HG02623 (cell line): ENCODE measurements at regions not wholly inside any gene's neighbourhood (a gene's known extent, or its start where the extent isn't known, plus 50 kb on each side); places are given as distances from the start of the nearest gene placed in this dataset.

Source experiments
- ATAC-seq: cut with Tn5 transposase; IDR thresholded peaks from one replicate; pipeline ENCODE4 v1.9.1; 2021; ENCODE audit warnings: moderate library complexity; ENCODE audit not compliant: unreplicated experiment

DNA sequence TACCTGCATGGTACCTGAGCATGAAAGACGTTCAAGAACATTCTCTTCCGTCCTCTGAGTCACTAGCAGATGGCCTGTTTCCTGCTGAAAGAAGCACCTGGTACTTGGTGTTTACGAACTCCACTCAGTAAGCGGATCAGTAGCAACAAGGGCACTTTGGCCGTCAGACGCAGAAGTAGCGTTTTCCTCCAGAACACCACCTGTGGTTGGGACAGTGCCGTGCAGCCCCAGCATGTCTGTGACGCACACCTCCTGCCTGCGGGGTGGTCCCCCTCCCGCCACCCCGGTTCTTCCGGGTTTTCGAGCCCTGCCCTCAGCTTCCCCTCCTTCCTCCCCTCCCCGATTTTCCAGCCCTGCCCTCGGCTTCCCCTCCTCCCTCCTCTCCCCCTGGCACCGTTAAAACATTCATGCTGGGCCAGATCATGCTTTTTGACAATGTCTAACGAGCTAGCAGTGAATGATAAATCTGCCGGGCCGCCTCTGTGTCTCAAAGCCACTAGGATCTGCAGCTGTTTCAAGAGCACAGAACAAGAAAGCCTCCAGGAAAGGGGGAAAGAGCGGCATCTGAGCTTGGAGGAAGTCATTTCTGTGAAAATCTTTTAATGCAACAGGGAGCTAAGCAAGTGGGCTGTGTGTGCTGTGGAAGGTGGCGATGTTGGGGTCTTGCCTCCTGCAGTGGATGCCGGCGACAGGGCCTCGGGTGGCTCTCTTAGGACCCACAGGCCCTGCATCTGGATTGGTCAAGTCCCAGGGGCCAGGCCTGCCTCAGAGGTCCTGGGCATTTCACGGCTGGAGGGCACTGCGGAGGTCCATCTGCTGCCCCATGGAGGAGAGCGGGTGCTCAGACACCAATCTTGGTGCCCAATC lies 207.9 kb downstream of the ERMARD start:
- ATAC-seq = peak; percentile 63

GRCh38 chr6:169958510-169958909 lies 207.1 kb downstream of the ERMARD start:
- no peak for ATAC-seq

- no peak for ATAC-seq
These were observed 206.0 kb downstream of the ERMARD start for GRCh38 chr6:169957351-169957963.

DNA sequence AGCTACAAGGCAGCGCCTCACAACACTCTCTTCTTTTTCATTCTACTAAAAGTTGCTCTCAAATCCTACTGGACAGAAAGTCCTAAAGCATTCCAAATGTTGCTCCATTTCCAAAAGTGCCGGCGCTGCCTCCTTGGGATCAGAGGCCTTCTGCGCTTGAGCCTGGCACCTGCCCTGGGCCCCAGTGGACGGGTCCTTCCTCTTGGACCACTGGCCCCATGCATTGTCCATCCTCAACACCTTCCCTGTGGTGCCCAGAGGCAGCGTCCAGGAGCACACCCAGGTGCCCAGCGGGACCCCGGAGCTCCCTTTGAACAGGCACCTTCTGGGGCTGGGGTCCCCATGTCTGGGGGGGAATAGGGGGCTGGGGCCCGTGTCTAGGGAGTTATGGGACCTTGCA lies 205.2 kb downstream of the ERMARD start:
- ATAC-seq = no peak

GRCh38 chr6:169955731-169956437 lies 204.5 kb downstream of the ERMARD start:
- no peak for ATAC-seq

- ATAC-seq = no peak
These were observed 203.6 kb downstream of the ERMARD start for GRCh38 chr6:169954977-169955376.

DNA sequence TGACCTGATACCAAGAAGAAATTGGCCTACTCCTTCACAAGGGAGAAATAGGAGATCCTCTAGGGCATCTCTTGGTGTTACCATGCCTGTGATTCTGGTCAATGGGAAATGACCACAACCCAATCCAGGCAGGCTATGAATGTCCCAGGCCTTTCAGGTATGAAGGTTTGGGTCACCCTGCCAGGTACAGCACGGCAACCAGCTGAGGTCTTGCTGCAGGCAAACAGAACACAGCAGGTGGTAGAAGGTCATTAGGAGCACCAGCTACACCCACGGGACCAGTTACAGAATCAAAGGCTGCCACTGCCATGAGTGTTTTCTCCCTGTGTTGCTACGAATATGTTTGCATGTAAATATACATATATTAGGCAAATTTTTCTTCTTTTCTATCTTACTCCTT lies 202.3 kb downstream of the ERMARD start:
- no peak for ATAC-seq

DNA sequence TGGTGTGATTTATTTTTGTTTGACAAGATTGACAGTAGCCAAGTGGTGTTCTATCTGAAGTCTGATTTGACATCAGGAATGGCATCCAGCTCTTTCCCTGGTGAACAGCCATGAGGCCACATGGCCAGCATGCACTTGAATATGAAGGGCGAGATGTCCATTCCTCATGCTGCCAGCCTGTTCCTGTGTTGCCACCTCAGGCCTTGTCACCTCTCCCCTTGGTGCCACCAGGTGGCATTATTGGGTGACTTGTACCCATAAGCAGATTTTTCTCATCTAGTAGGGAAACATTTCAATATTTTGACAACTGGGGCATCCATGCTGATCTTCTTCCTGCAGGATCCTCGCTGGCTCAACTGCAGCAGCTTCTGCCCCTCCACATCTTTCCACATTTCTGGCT lies 199.1 kb downstream of the ERMARD start:
- no peak for ATAC-seq

DNA sequence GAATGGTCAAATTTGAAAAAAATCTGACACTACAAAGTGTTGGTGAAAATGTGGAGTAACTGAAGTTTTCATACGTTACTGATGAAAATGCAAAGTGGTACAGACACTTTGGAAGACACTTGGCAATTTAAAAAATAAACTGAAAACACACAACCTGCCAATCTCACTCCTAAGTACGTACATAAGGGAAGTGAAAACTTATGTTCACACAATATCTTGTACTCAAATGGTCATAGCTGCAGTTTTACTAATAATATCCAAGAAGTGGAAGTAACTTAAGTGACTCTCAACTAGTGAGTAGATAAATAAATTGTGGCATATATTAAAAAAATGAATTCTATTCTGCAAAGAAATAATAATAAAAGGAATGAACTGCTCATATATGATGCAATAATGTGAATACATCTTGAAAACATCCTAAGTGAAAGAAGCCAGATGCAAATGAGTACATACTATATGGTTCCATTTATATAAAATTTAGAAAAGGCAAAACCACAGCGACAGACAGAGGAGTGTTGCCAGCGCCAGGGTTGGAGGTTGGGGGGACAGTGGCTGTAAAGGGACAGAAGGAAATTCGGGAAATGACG lies 198.2 kb downstream of the ERMARD start:
- no peak for ATAC-seq

- no peak for ATAC-seq
These were observed 195.5 kb downstream of the ERMARD start for GRCh38 chr6:169946971-169947370.

- ATAC-seq = no peak
These were observed 193.7 kb downstream of the ERMARD start for GRCh38 chr6:169945117-169945516.

DNA sequence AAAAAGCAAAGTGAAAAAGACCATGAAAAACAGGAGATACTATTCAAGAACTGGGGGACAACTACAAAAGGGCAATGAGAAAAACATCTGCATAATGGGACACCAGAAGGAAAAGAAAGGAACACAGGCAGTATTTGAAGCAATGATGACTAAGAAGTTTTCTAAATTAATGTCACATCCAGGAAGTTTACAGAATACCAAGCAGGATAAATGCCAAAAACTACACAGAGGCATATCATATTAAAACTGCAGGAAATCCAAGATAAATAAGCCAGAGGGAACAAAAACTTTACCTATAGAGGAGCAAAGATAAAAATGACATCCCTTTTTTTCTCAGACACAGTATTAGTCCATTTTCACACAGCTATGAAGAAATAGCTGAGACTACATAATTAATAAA lies 193.0 kb downstream of the ERMARD start:
- no peak for ATAC-seq

GRCh38 chr6:169944061-169944337 lies 192.6 kb downstream of the ERMARD start:
- no peak for ATAC-seq

DNA sequence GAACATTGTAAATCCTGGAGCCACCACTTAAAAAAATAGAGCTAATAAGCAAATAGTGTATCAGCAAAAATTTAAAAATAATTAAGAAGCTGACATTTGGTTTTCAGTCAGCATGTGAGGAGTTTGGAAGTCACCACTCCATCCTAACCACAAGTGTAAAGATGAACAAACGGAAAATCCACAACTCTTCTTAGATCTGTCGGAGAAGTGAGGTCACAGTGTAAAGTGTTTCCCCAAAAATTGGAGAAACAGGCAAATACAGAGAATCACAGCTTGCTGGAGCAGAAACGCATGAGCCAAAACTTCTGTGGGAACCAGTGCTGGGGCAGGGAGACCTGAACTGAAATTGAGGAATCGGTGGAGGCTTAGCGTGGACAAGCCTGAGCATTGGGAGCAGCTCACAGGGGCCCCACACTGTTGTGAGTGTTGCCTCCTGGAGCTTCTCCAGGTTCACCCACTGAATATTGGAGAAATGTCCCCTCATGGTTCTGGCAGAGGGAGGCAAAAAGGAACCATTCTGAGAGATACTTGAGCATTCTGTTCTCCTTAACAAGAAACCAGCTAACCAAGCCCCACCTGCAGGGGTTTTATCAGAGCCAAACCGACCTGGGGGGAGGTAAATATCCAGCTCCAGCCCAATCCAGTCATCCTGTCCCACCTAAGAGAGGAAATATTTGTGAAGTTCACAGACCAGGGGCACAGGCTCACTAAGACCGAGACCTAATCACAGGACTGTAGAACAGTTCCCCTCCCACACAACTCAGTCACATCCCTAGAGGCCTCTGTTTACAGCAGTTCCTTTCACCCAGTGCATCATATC lies 192.0 kb downstream of the ERMARD start:
- ATAC-seq = no peak

DNA sequence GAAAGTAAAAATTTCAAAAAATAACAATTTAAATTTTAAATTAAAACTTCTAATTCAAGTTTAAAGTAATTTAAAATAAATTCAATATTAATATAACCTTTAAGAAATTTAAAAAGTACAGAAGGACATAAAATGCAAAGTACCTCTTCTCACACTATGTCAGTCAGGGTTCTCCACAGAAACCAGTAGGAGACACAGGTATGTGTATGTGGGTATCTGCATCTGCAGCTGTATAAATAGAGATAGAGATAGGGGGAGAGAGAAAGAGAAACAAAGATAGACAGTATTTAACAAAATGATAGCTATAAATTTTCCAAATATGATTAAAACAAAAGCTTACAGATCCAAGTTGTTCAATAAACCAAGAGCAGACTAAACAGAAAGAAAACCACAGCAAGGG lies 190.8 kb downstream of the ERMARD start:
- no peak for ATAC-seq

GRCh38 chr6:169940481-169941271 lies 189.3 kb downstream of the ERMARD start:
- ATAC-seq = no peak

DNA sequence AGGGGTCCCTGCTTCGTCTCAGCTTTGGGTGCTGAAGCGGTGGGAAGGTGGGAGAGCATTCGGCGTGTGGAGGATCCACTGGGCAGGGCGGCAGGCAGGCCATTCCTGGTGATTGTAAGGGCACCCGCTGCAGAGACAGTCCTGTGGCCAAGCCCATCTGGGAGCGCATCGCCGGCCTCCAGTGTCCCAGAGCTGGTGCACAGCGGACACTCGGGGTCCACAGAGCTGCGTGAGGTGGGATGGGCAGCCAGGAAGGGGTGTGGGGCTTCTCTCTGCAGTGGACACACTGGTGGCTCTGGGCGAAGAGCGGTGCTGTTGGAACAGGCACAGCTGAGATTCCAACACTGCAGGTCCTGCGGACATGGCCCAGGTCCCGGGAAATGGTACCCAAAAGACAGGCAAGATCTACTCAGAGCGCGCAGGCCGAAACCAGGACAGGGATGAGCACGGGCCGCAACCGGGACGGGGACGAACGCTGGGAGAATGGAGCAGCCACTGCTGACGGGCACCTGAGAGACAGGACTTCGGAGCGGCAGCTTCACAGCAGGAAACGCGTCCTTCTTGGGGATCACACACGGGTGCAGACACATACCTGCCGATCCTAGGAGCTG lies 188.2 kb downstream of the ERMARD start:
- no peak for ATAC-seq

GRCh38 chr6:169938731-169939130 lies 187.3 kb downstream of the ERMARD start:
- no peak for ATAC-seq

DNA sequence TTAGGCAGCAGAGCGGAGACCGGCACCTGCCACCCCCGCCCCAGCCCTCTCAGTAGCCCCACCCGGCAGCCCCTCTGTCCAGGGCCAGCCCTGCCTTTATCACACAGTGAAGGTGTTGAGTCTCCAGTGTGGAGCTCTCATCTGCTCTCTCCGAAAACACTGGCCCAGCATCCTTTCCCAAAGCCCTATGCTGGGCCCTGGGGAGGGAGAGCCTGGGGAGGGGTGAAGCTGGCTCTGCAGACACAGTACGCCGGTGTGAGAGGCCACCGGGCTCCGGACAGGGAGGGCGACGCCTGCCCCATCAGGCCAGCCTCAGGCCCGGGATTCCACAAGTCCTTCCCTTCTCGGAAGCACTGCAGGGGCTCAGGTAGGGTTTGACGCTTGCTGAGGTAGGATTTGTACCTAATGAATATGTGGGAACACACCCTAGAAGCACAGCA lies 186.9 kb downstream of the ERMARD start:
- ATAC-seq = no peak
